GM12872 (cell line): ENCODE measurements at regions not wholly inside any gene's neighbourhood (a gene's known extent, or its start where the extent isn't known, plus 50 kb on each side); places are given as distances from the start of the nearest gene placed in this dataset.
A peak's percentile ranks its signal among the peaks of the same experiment; 100 is the strongest.

Source experiments
- TF ChIP-seq, protein P1 (sequence below): IDR thresholded peaks from 3 replicates; pipeline ENCODE4 v1.5.1; 2011; ENCODE audit warnings: low read depth, mild to moderate bottlenecking, low read length, moderate library complexity; ENCODE audit not compliant: insufficient read depth

DNA sequence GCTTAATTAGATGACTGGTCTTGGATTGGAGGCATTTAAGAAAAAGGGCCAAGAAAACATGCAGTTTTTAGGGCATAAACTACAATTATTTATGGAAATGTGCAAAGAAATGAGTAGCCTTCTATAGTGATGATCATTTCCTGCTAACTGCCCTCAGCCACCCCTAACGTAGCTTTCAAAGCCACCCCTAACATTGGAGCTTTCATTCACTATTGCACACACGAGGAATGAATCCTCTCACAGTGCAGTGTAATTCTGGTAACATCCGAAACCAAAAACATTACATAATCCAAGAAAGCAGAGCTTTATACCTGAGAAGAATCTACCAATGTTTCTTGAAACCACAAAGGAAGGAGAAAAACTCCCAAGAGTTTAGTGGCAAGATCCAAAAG, 1003.6 kb downstream of the TMEM121 start:
- TF ChIP-seq, protein P1, sequence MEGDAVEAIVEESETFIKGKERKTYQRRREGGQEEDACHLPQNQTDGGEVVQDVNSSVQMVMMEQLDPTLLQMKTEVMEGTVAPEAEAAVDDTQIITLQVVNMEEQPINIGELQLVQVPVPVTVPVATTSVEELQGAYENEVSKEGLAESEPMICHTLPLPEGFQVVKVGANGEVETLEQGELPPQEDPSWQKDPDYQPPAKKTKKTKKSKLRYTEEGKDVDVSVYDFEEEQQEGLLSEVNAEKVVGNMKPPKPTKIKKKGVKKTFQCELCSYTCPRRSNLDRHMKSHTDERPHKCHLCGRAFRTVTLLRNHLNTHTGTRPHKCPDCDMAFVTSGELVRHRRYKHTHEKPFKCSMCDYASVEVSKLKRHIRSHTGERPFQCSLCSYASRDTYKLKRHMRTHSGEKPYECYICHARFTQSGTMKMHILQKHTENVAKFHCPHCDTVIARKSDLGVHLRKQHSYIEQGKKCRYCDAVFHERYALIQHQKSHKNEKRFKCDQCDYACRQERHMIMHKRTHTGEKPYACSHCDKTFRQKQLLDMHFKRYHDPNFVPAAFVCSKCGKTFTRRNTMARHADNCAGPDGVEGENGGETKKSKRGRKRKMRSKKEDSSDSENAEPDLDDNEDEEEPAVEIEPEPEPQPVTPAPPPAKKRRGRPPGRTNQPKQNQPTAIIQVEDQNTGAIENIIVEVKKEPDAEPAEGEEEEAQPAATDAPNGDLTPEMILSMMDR, result no peak

DNA sequence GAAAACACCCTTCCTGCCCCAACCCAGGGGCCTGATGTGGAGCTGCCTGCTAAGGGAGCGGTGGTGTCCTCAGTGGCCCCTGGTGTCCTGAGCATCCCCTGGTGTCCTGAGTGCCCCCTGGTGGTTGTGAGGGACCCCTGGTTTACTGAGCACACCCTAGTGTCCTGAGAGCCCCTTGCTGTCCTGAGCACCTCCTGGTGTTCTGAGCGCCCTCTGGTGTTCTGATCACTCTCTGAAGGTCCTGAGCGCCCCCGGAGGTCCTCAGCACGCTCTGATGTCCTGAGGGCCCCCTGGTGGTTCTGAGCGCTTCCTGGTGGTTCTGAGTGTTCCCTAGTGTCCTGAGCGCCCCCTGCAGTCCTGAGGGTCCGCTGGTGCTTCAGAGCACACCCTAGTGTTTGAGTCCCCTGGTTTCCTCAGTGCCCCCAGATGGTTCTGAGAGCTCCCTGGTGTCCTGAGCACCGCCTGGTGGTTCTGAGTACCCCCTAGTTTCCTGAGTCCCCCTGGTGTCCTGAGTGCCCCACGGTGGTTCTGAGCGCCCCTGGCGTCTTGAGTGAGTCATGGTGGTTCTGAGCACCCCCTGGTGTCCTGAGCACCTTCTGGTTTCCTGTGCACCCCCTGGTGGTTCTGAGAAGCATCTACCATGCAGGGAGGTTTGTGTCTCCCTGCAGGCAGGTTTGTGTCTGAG, 1004.2 kb downstream of the TMEM121 start:
- TF ChIP-seq, protein P1, result peak; percentile 69

DNA sequence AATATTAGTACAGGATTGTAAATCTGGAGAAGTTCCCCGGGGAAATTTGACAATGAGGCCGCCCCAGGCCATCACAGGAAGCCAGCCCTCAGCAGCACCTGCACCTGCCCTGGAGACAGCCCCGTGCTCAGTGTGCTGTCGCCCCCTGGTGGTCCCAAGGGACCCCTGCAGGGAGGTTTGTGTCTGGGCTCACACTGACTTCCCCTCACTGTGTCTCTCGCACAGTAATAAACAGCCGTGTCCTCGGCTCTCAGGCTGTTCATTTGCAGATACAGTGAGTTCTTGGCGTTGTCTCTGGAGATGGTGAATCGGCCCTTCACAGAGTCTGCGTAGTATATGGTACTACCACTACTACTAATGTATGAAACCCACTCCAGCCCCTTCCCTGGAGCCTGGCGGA, 1011.2 kb downstream of the TMEM121 start:
- TF ChIP-seq, protein P1, result peak; percentile 62

DNA sequence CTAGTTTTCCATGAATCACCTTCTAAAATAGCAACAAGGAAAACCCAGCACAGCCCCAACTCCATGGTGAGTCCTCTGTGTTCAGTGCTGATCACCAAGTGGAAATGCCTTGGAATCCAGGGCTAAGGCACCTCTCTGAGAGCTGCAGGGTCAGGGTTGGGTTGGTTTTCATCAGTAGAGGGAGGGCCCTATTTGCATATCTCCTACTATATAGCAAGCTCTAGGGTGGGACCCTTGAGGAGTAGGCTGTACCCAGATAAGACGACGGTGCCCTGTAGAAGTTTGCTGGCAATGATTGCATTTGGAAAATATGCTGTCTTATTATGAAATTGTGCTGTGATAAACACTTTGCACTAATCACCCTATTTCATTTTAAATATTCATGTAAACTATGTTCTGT, 1011.8 kb downstream of the TMEM121 start:
- TF ChIP-seq, protein P1, result no peak

DNA sequence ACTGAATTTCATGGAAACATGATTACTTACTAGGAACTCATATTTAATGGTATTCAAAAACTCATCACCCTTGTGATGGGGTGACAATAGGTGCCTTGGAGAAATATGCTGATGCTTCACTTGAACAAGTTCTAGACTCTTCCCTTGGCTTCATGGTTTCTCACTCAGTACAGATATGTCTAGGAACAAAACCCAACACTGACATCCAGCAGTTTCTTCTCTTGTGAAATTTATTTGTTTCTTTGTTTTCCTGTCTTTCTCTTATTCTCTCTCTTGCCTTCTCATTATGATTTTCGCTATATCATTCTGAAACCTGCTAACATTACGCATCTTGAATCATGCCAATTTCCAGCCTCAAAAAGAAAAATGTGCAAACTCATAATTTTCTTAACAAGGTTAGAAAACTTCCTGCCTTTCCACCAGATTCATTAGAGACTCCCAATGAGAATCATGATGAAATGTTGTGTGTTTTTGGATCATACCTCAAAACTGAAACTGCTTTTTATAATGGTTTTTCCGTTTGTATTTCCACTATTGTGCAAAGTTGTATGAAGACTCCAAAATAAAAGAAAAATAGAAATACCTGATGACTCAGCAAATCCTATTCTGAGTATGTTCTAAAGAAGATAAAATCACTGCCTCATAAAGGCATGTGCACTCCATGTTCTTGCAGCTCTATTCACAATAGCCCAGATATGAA, 1021.5 kb downstream of the TMEM121 start:
- TF ChIP-seq, protein P1, result no peak

DNA sequence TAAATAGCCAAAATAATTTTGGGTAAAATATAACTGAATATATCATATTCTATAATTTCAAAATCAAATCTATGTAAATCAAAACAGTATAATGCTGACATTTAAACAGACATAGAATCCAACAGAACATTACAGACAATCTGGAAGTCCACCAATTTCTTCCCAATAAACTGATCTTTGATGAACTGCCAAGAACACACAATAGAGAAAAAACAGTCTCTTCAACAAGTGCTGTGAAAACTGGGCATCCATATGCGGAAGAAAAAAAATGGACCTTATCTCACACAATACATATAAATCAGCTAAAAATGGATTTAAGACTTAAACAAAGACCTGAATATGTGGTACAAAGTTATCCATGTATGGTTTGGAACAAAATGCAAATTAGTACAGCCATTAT, 1022.7 kb downstream of the TMEM121 start:
- TF ChIP-seq, protein P1, result no peak

DNA sequence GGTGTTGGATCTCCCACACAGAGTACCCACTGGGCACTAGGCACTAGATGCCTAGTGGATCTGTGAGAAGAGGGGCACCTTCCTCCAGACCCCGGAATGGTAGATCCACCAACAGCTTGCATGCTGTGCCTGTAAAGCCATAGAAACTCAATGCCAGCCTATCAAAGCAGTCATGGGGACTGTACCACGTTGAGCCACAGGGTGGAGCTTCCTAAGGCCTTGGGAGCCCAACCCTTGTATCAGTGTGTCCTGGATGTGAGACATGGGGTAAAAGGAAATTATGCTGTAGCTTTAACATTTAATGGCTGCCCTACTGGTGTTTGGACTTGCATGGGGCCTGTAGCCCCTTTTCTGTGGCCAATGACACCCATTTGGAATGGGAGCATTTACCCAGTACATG, 1024.9 kb downstream of the TMEM121 start:
- TF ChIP-seq, protein P1, result peak; percentile 36; the same call in 1 of the 3 replicates
